Sigmoid colon (tissue), 6 donors: ENCODE measurements at regions not wholly inside any gene's neighbourhood (a gene's known extent, or its start where the extent isn't known, plus 50 kb on each side); places are given as distances from the start of the nearest gene placed in this dataset.

ENCODE experiments used
- DNase-seq: peaks from one replicate; pipeline ENCODE4 v3.0.0-alpha.2; 2019
- H3K27ac ChIP-seq, 4 donors: fragments of 200-600 bp; sonication (generic); one replicate each; pipeline ENCODE4 v1.5.1; 2016 to 2019; ENCODE audit warnings: mild to moderate bottlenecking in 1 of 4
- H3K27me3 ChIP-seq, 3 donors: fragments of 200-600 bp; sonication (generic); one replicate each; pipeline ENCODE4 v1.5.1; 2019; ENCODE audit warnings: mild to moderate bottlenecking in 1 of 3
- H3K36me3 ChIP-seq, 4 donors: fragments of 200-600 bp; sonication (generic); one replicate each; pipeline ENCODE4 v1.5.1; 2016 to 2019
- H3K4me1 ChIP-seq, 4 donors: fragments of 200-600 bp; sonication (generic); one replicate each; pipeline ENCODE4 v1.5.1; 2017 to 2019
- H3K4me3 ChIP-seq, 4 donors: fragments of 200-600 bp; sonication (generic); one replicate each; pipeline ENCODE4 v1.5.1; 2017 to 2019; ENCODE audit warnings: mild to moderate bottlenecking in 2 of 4, moderate library complexity in 1 of 4
- H3K9me3 ChIP-seq, 4 donors: fragments of 200-600 bp in 3 of 4; sonication (generic) in 3 of 4; one replicate each; pipeline versions ENCODE4 v1.5.1 to v1.6.1; 2013 to 2019
- EP300 ChIP-seq, 4 donors: sonication (generic); formaldehyde crosslinking; IDR thresholded peaks; one replicate each; pipeline ENCODE4 v1.6.1; 2017; ENCODE audit warnings: antibody characterized with exemption in 4 of 4
- POLR2A ChIP-seq, 2 donors: fragments of 450-650 bp; IDR thresholded peaks; one replicate each; pipeline ENCODE4 v1.6.1; 2016; ENCODE audit warnings: antibody characterized with exemption in 2 of 2, mild to moderate bottlenecking in 2 of 2, moderate library complexity in 2 of 2
- POLR2AphosphoS5 ChIP-seq, 4 donors: sonication (generic); formaldehyde crosslinking; IDR thresholded peaks; one replicate each; pipeline ENCODE4 v1.6.1; 2017; ENCODE audit warnings: antibody characterized with exemption in 4 of 4
- WGBS, 2 donors: extraction: QIAGEN DNeasy Blood & Tissue Kit; methylation state at CpG; one replicate each; pipeline ENCODE4 v1.1.7; 2013; 5-methylcytosine and 5-hydroxymethylcytosine counted together
- intact Hi-C: fragments of 100-400 bp; cut with DNase I; formaldehyde crosslinking; loops from one replicate; pipeline ENCODE4 v1.15.1; 2023
- TF ChIP-seq, protein P1 (sequence below), 4 experiments: fragments of 450-650 bp in 3 of 4; fragments of 200-600 bp in 1 of 4; IDR thresholded peaks; one replicate each; pipeline ENCODE4 v1.5.1; 2016 to 2019; ENCODE audit warnings: antibody characterized with exemption in 4 of 4, mild to moderate bottlenecking in 3 of 4, moderate library complexity in 2 of 4
- donor health status: healthy with polysubstance abuse.
- donor health status: healthy.

DNA sequence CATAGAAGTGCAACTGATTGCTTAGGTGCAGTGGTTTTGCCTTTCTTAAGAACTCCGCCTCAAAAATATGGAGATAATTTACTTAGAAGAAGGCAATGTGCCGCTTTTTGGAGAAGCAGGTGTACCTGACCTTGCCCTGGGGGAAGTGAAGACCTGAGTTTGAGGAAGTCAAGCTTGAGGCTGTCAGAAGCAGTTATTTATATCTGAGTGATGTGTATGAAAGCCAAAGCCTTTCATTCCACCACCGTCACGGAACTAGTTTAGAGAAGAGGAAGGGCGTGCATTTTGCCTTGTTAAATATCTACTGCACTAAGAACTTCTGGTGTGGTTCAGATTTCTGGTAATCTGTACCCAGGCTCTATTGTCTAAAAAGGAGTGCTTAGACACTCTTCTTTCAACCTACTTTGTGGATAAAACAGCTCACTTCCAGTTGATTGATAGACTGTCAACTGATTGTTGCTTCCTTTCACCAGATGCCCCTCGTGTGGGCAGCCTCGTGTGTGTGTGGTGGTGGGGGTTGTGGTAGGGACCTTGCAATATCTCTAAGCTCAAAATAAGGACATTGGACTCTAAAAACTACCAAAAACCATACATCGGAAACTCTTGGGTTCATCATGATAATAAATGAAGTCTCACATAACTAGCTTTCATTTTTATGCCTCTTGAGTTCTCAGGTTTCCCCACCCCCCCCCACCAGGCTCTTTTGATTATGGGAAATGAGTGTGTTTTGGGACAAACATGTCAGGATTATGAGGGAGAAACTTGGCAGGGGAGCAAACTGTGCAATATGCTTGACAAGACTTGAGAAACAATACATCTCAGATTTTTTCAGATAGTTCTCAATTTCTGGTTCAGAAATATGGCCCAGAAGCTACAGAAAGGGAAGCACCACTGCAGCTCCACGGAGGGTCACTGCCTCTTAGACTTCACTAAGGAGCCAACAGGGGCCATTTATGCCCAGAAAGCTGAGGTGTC is 78.6 kb downstream of the ARF6 start:
- peaks cover 0 to 56% (median 38%) of the 10 kb centered on the region in 4 donors for H3K4me1 ChIP-seq
- no peaks in the 10 kb centered on the region for H3K36me3 ChIP-seq
- H3K4me3 ChIP-seq = no peak overlapping the region
- H3K9me3 ChIP-seq = no peaks in the 10 kb centered on the region
- H3K27me3 ChIP-seq = no peaks in the 10 kb centered on the region
- peak overlapping the region; percentile 64 to 78 (median 71) for H3K27ac ChIP-seq
- WGBS, 2 donors = 11 to 17% methylated on average over 9 of the region's 9 CpGs
- intact Hi-C loops = no loop called here
- no peak for DNase-seq
- no peak for TF ChIP-seq POLR2A (IDR thresholded peaks at IDR 0.05)
- TF ChIP-seq EP300 (IDR thresholded peaks at IDR 0.05) = no peak
- TF ChIP-seq, protein P1, sequence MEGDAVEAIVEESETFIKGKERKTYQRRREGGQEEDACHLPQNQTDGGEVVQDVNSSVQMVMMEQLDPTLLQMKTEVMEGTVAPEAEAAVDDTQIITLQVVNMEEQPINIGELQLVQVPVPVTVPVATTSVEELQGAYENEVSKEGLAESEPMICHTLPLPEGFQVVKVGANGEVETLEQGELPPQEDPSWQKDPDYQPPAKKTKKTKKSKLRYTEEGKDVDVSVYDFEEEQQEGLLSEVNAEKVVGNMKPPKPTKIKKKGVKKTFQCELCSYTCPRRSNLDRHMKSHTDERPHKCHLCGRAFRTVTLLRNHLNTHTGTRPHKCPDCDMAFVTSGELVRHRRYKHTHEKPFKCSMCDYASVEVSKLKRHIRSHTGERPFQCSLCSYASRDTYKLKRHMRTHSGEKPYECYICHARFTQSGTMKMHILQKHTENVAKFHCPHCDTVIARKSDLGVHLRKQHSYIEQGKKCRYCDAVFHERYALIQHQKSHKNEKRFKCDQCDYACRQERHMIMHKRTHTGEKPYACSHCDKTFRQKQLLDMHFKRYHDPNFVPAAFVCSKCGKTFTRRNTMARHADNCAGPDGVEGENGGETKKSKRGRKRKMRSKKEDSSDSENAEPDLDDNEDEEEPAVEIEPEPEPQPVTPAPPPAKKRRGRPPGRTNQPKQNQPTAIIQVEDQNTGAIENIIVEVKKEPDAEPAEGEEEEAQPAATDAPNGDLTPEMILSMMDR (IDR thresholded peaks at IDR 0.05) = no peak
- TF ChIP-seq POLR2AphosphoS5 (IDR thresholded peaks at IDR 0.05) = no peak

DNA sequence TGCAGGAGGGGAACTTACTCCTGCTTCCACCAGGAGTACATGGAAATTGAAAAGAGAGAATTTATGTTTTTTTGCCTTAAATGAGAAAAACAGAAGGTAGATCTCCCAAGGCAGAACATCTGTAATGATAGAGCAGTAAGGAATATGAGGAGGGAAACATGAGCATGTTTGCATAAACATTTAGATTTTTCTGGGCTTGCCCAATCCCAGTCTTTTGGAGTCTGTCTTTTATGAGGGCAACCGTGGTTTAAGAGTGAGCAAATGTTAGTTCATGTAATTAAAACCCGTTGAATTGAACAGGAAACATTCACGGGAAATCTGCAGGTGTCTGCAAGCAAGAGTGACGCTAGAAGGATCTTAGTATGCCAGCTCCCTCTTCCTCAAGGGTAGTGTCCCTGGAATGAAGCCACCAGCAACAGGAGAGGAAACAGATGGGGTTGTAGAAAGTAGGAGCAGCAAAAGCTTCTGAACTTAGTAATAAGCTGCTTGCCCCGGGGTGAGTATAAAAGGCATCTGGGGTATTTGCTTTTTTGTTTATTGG is 79.3 kb downstream of the ARF6 start:
- Histone ChIP-seq H3K9me3 (no peaks in the 10 kb centered on the region), H3K36me3 (no peaks in the 10 kb centered on the region), H3K4me1 (peaks cover 0 to 56% (median 38%) of the 10 kb centered on the region in 4 donors), H3K27me3 (no peaks in the 10 kb centered on the region), H3K27ac (peak overlapping the region; percentile 64 to 78 (median 71)), H3K4me3 (peak overlapping the region in 1 of 4 donors; percentile 20)
- DNase-seq = no peak
- TF ChIP-seq POLR2A (IDR thresholded peaks at IDR 0.05) (peak in 1 of 2 donors; percentile 17), POLR2AphosphoS5 (IDR thresholded peaks at IDR 0.05) (peak in 2 of 4 donors; percentile 22)
- TF ChIP-seq, protein P1 (IDR thresholded peaks at IDR 0.05) = no peak
- intact Hi-C loops = no loop called here
- 3% methylated on average over 5 of the region's 5 CpGs for WGBS, 2 donors

DNA sequence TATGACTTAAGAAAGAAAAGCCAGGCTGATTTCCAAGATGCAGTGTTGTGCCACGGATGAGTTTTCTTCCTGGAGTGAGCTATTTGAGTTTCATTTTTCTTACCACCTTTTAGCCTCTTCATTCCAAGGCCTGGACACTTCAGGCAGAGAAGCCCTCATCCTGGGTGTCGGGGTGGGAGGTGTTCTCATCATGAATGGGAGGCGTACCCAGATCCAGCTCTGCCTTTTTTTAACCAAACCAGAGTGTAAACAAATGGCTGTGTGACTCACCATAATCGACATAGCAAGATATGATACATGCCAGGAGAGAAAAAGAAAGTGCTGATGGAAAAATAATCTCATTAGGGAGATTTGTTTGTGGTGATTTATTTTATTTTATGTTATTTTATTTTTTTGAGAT is 79.9 kb downstream of the ARF6 start:
- peaks cover 0 to 56% (median 38%) of the 10 kb centered on the region in 4 donors for H3K4me1 ChIP-seq
- TF ChIP-seq, protein P1 (IDR thresholded peaks at IDR 0.05) = no peak
- peak in 2 of 4 donors; percentile 38 to 44 for TF ChIP-seq POLR2AphosphoS5 (IDR thresholded peaks at IDR 0.05)
- no peak for TF ChIP-seq EP300 (IDR thresholded peaks at IDR 0.05)
- TF ChIP-seq POLR2A (IDR thresholded peaks at IDR 0.05) = peak in 1 of 2 donors; percentile 21
- no peaks in the 10 kb centered on the region for H3K36me3 ChIP-seq
- 1 to 11% methylated on average over 4 of the region's 4 CpGs for WGBS, 2 donors
- H3K4me3 ChIP-seq = peak overlapping the region in 1 of 4 donors; percentile 20
- no peak for DNase-seq
- intact Hi-C loops = no loop called here
- H3K9me3 ChIP-seq = no peaks in the 10 kb centered on the region
- no peaks in the 10 kb centered on the region for H3K27me3 ChIP-seq
- H3K27ac ChIP-seq = peak overlapping the region; percentile 64 to 78 (median 71)

DNA sequence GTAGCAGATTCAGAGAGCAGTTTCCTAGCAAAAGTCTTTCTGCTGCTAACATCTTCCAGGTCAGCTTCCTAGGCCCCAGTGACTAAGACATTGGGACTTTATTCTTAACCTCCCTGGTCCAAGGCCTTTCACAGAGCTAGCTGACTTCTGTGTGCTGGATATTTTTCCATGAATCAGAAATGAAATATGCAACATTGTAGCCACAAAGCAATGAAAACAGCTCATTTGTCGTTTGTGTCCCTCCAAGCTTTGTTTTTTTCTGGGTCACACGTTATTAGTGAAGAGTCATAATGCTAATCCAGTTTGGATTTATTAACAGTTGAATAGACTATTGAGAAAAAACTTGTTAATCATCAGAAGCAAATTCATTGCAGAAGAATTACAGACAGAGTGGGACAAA is 82.4 kb downstream of the ARF6 start:
- no peak overlapping the region for H3K4me3 ChIP-seq
- TF ChIP-seq POLR2AphosphoS5 (IDR thresholded peaks at IDR 0.05) = peak in 2 of 4 donors; percentile 5 to 47
- TF ChIP-seq, protein P1 (IDR thresholded peaks at IDR 0.05) = no peak
- peak overlapping the region; percentile 13 to 69 (median 42) for H3K27ac ChIP-seq
- 33 to 61% methylated on average over 2 of the region's 2 CpGs for WGBS, 2 donors
- no peaks in the 10 kb centered on the region for H3K9me3 ChIP-seq
- intact Hi-C loops = no loop called here
- peaks cover 0 to 68% (median 44%) of the 10 kb centered on the region in 4 donors for H3K4me1 ChIP-seq
- H3K27me3 ChIP-seq = no peaks in the 10 kb centered on the region
- H3K36me3 ChIP-seq = no peaks in the 10 kb centered on the region
- no peak for DNase-seq
